Uterus (tissue), 3 donors: ENCODE measurements at regions not wholly inside any gene's neighbourhood (a gene's known extent, or its start where the extent isn't known, plus 50 kb on each side); places are given as distances from the start of the nearest gene placed in this dataset.

ENCODE experiments used
- DNase-seq, 2 donors: peaks; one replicate each; pipeline ENCODE4 v3.0.0-alpha.2; 2019 to 2020
- H3K27ac ChIP-seq, 2 donors: fragments of 200-600 bp; sonication (generic); 1 replicate in 1 of 2; 2 replicates in 1 of 2; pipeline ENCODE4 v1.5.1; 2016 to 2018
- H3K27me3 ChIP-seq, 2 donors: fragments of 200-600 bp; sonication (generic); one replicate each; pipeline ENCODE4 v1.5.1; 2018 to 2019; ENCODE audit warnings: control low read depth in 1 of 2
- H3K36me3 ChIP-seq, 2 donors: fragments of 200-600 bp; sonication (generic); one replicate each; pipeline ENCODE4 v1.5.1; 2019; ENCODE audit warnings: control low read depth in 1 of 2
- H3K4me1 ChIP-seq, 2 donors: fragments of 200-600 bp; sonication (generic); one replicate each; pipeline ENCODE4 v1.5.1; 2018 to 2019; ENCODE audit warnings: control low read depth in 1 of 2
- H3K4me3 ChIP-seq, 2 donors: fragments of 200-600 bp; sonication (generic); 1 replicate in 1 of 2; 2 replicates in 1 of 2; pipeline ENCODE4 v1.5.1; 2018 to 2019; ENCODE audit warnings: mild to moderate bottlenecking in 1 of 2
- H3K9me3 ChIP-seq, 2 donors: fragments of 200-600 bp; sonication (generic); one replicate each; pipeline ENCODE4 v1.5.1; 2019; ENCODE audit warnings: control low read depth in 1 of 2
- CTCF ChIP-seq, 4 experiments: fragments of 200-600 bp in 2 of 4; fragments of 450-650 bp in 2 of 4; sonication (generic) in 2 of 4; IDR thresholded peaks; one replicate each; pipeline ENCODE4 v1.5.1; 2016 to 2019; ENCODE audit warnings: antibody characterized with exemption in 4 of 4, mild to moderate bottlenecking in 2 of 4, moderate library complexity in 1 of 4
- POLR2A ChIP-seq, 2 donors: fragments of 450-650 bp; IDR thresholded peaks; one replicate each; pipeline ENCODE4 v1.6.1; 2016; ENCODE audit warnings: antibody characterized with exemption in 2 of 2, mild to moderate bottlenecking in 1 of 2, moderate library complexity in 1 of 2
- intact Hi-C: fragments of 100-400 bp; cut with DNase I; formaldehyde crosslinking; loops from one replicate; pipeline ENCODE4 v1.15.1; 2023; ENCODE audit warnings: low total_unique reads
- donor health status: DM: yes; HTN: yes; CAD: no.

GRCh38 chr4:38523054-38523453, 140.9 kb upstream of the KLF3 start:
- intact Hi-C loops, result no loop called here
- DNase-seq, result no peak
- no peak overlapping the region for H3K4me3 ChIP-seq
- no peak overlapping the region for H3K27ac ChIP-seq
- H3K36me3 ChIP-seq, result no peaks in the 10 kb centered on the region
- no peaks in the 10 kb centered on the region for H3K9me3 ChIP-seq
- TF ChIP-seq POLR2A (IDR thresholded peaks at IDR 0.05) (no peak), CTCF (IDR thresholded peaks at IDR 0.05) (no peak)
- no peaks in the 10 kb centered on the region for H3K4me1 ChIP-seq
- H3K27me3 ChIP-seq, result no peaks in the 10 kb centered on the region

DNA sequence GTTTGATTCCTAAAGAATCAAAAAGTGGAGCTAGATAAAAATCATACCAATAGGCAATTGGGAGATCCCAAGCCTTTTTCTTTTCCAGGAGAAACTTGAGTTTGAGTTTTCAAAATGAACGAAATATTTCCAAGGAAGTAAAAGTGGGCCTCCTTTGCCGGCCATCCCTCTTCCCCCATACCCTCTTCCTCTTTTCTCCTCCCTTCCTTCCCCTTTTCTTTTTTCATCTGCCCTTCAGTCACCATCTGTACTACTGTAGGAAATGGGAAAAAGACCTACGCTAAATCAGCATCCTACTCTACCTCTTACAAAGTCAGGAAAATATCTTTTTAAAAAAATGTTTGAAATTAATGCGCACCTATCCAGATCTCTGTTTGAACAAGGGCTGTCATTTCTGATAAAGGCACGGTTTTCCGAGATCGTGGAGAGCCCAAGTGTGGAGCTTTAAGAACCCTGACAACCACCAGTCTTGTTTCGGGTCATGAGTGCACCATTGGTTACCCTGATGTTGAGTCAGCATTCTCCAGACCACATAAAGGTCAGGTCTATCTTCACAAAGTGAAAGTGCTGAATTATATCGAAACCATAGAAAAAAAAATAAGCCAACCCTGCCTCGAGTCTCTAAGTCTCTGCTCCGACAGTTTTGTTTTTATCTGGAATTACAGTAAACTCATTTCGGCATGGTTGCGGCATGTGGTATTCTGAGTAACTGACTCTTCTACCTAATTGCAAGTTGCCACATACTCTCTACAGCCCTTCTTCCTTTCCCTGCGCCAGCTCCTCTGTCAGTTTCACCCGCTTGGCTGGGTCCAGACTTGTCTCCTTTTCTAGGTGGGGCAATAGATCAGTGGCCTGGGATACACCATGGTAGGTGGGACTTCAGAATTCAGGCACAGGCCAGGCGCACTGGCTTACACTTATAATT, 140.2 kb upstream of the KLF3 start:
- no peak for DNase-seq
- Histone ChIP-seq H3K27ac (no peak overlapping the region), H3K4me1 (no peaks in the 10 kb centered on the region), H3K4me3 (no peak overlapping the region), H3K9me3 (no peaks in the 10 kb centered on the region), H3K27me3 (no peaks in the 10 kb centered on the region), H3K36me3 (no peaks in the 10 kb centered on the region)
- TF ChIP-seq CTCF (IDR thresholded peaks at IDR 0.05) (no peak), POLR2A (IDR thresholded peaks at IDR 0.05) (no peak)
- intact Hi-C loops, result no loop called here

GRCh38 chr4:38526412-38526811, 137.6 kb upstream of the KLF3 start:
- H3K27me3 ChIP-seq, result no peaks in the 10 kb centered on the region
- TF ChIP-seq POLR2A (IDR thresholded peaks at IDR 0.05) (no peak), CTCF (IDR thresholded peaks at IDR 0.05) (no peak)
- intact Hi-C loops, result no loop called here
- H3K36me3 ChIP-seq, result no peaks in the 10 kb centered on the region
- H3K27ac ChIP-seq, result no peak overlapping the region
- no peaks in the 10 kb centered on the region for H3K4me1 ChIP-seq
- DNase-seq, result no peak
- no peaks in the 10 kb centered on the region for H3K9me3 ChIP-seq
- no peak overlapping the region for H3K4me3 ChIP-seq

- no peak overlapping the region for H3K27ac ChIP-seq
These were observed 134.5 kb upstream of the KLF3 start for GRCh38 chr4:38529189-38530115.

More at GRCh38 chr4:38529189-38530115, 134.5 kb upstream of the KLF3 start:
- no peak for DNase-seq
- no peak overlapping the region for H3K4me3 ChIP-seq
- intact Hi-C loops, result no loop called here
- H3K4me1 ChIP-seq, result no peaks in the 10 kb centered on the region
- no peaks in the 10 kb centered on the region for H3K27me3 ChIP-seq
- TF ChIP-seq CTCF (IDR thresholded peaks at IDR 0.05) (no peak), POLR2A (IDR thresholded peaks at IDR 0.05) (no peak)
- no peaks in the 10 kb centered on the region for H3K9me3 ChIP-seq
- H3K36me3 ChIP-seq, result no peaks in the 10 kb centered on the region
